ENCODE measurements at regions not wholly inside any gene's neighbourhood (a gene's known extent, or its start where the extent isn't known, plus 50 kb on each side); places are given as distances from the start of the nearest gene placed in this dataset.

- 31 to 60% (median 37%) methylated on average over 8 of the region's 8 CpGs for WGBS, 3 donors
- Histone ChIP-seq H3K4me1 (ENCODE audit: insufficient read depth) (peaks cover 48% of the 10 kb centered on the region), H3K27ac (peak overlapping the region; percentile 40 to 60), H3K27me3 (no peaks in the 10 kb centered on the region), H3K4me3 (no peak overlapping the region), H3K36me3 (no peaks in the 10 kb centered on the region), H3K9me3 (no peaks in the 10 kb centered on the region)
- intact Hi-C loops (cut with DNase I), result no loop called here
- TF ChIP-seq POLR2A (IDR thresholded peaks at IDR 0.05) (no peak), EP300 (IDR thresholded peaks at IDR 0.05) (no peak), CTCF (IDR thresholded peaks at IDR 0.05) (no peak)
- DNase-seq, result no peak
Observed at GRCh38 chr17:77316651-77317050, 175.9 kb downstream of the SEC14L1 start.

GRCh38 chr17:77317091-77317750 is 176.5 kb downstream of the SEC14L1 start:
- Histone ChIP-seq H3K36me3 (no peaks in the 10 kb centered on the region), H3K4me3 (no peak overlapping the region), H3K27me3 (no peaks in the 10 kb centered on the region), H3K9me3 (no peaks in the 10 kb centered on the region), H3K4me1 (ENCODE audit: insufficient read depth) (peaks cover 44% of the 10 kb centered on the region), H3K27ac (peak overlapping the region in 1 of 2 donors; percentile 60)
- intact Hi-C loops (cut with DNase I), result no loop called here
- 81 to 88% (median 82%) methylated on average over 16 of the region's 16 CpGs for WGBS, 3 donors
- DNase-seq, result peak in 1 of 5 donors; percentile 39
- TF ChIP-seq CTCF (IDR thresholded peaks at IDR 0.05) (no peak), EP300 (IDR thresholded peaks at IDR 0.05) (no peak), POLR2A (IDR thresholded peaks at IDR 0.05) (no peak)

- intact Hi-C loops (cut with DNase I), result no loop called here
- Histone ChIP-seq H3K4me3 (no peak overlapping the region), H3K27me3 (no peaks in the 10 kb centered on the region), H3K36me3 (no peaks in the 10 kb centered on the region), H3K4me1 (ENCODE audit: insufficient read depth) (peaks cover 45% of the 10 kb centered on the region), H3K27ac (peak overlapping the region in 1 of 2 donors; percentile 85), H3K9me3 (no peaks in the 10 kb centered on the region)
- no peak for TF ChIP-seq POLR2A (IDR thresholded peaks at IDR 0.05)
- TF ChIP-seq EP300 (IDR thresholded peaks at IDR 0.05), result no peak
- no peak for TF ChIP-seq CTCF (IDR thresholded peaks at IDR 0.05)
- 96 to 97% (median 97%) methylated on average over 7 of the region's 7 CpGs for WGBS, 3 donors
- DNase-seq, result peak in 1 of 5 donors; percentile 14
Observed at GRCh38 chr17:77318021-77318420, 177.3 kb downstream of the SEC14L1 start.

- 49 to 60% (median 57%) methylated on average over 14 of the region's 14 CpGs for whole genome bisulfite sequencing, 3 donors
- H3K27me3 ChIP-seq, result no peaks in the 10 kb centered on the region
- TF ChIP-seq POLR2A (IDR thresholded peaks at IDR 0.05) (no peak), CTCF (IDR thresholded peaks at IDR 0.05) (no peak), EP300 (IDR thresholded peaks at IDR 0.05) (no peak)
- H3K4me1 ChIP-seq (ENCODE audit: insufficient read depth), result peaks cover 48% of the 10 kb centered on the region
- peak overlapping the region; percentile 43 for H3K4me3 ChIP-seq
- H3K27ac ChIP-seq, result peak overlapping the region; percentile 82 to 85
- H3K9me3 ChIP-seq, result no peaks in the 10 kb centered on the region
- intact Hi-C loops (cut with DNase I), result no loop called here
- peak; percentile 28 to 58 (median 48) for DNase-seq
- no peaks in the 10 kb centered on the region for H3K36me3 ChIP-seq
Observed at GRCh38 chr17:77318491-77319210, 177.9 kb downstream of the SEC14L1 start.
